SK-N-SH (cell line): ENCODE measurements at regions not wholly inside any gene's neighbourhood (a gene's known extent, or its start where the extent isn't known, plus 50 kb on each side); places are given as distances from the start of the nearest gene placed in this dataset.

Experiments
- CTCF ChIA-PET: fragments of 300-600, 350-600 bp; formaldehyde crosslinking; extraction: SDS; loops from one replicate; lab custom pipeline; 2021; lab: Yijun Ruan, JAX
- POLR2A ChIA-PET: fragments of 350-600 bp; sonication (Branson Sonifier 250); formaldehyde crosslinking; extraction: SDS; loops from one replicate; lab custom pipeline; 2020; ENCODE audit warnings: antibody characterized with exemption, inconsistent platforms; lab: Yijun Ruan, JAX
- DNase-seq: peaks from one replicate; pipeline ENCODE4 v3.0.0; 2012
- H2AFZ ChIP-seq: fragments of 200-600 bp; sonication (generic); 2 replicates; pipeline ENCODE4 v1.8.1; 2016; ENCODE audit warnings: antibody characterized with exemption, mild to moderate bottlenecking, low read depth
- H3F3A ChIP-seq: fragments of 200-600 bp; sonication (generic); replicated peaks from 2 replicates; pipeline ENCODE3; 2016; ENCODE audit warnings: antibody characterized with exemption, mild to moderate bottlenecking; ENCODE audit not compliant: insufficient read depth
- H3K27ac ChIP-seq, 2 experiments: fragments of 200-500 bp in 1 of 2; fragments of 200-600 bp in 1 of 2; sonication (Bioruptor generic) in 1 of 2; sonication (generic), shearing (Covaris generic) in 1 of 2; 2 replicates each; pipeline versions ENCODE4 v1.5.1 to v1.6.1; 2014 to 2016; ENCODE audit warnings: low read depth in 2 of 2, inconsistent platforms in 1 of 2, low read length in 1 of 2, mild to moderate bottlenecking in 1 of 2, mixed read lengths in 1 of 2
- H3K27me3 ChIP-seq: fragments of 200-600 bp; sonication (generic), shearing (Covaris generic); 2 replicates; pipeline ENCODE4 v1.6.1; 2016; ENCODE audit warnings: mixed run types; ENCODE audit not compliant: insufficient read depth
- H3K36me3 ChIP-seq, 2 experiments: fragments of 200-500 bp in 1 of 2; fragments of 200-600 bp in 1 of 2; sonication (Bioruptor generic) in 1 of 2; sonication (generic) in 1 of 2; replicated peaks in 1 of 2; 2 replicates each; pipeline versions ENCODE3 to v1.5.1; 2014 to 2016; ENCODE audit warnings: low read length in 1 of 2, mild to moderate bottlenecking in 1 of 2; ENCODE audit not compliant: insufficient read depth in 2 of 2, control insufficient read depth in 1 of 2
- H3K4me1 ChIP-seq, 2 experiments: fragments of 200-500 bp in 1 of 2; fragments of 200-600 bp in 1 of 2; sonication (Bioruptor generic) in 1 of 2; sonication (generic), shearing (Covaris generic) in 1 of 2; 2 replicates each; pipeline versions ENCODE4 v1.5.1 to v1.6.1; 2014 to 2016; ENCODE audit warnings: low read depth in 1 of 2, low read length in 1 of 2, mixed run types in 1 of 2; ENCODE audit not compliant: insufficient read depth in 2 of 2, control insufficient read depth in 1 of 2
- H3K4me2 ChIP-seq: fragments of 200-600 bp; sonication (generic), shearing (Covaris generic); 2 replicates; pipeline ENCODE4 v1.6.1; 2017; ENCODE audit warnings: mixed run types
- H3K4me3 ChIP-seq, 2 experiments: fragments of 200-500 bp in 1 of 2; fragments of 200-600 bp in 1 of 2; sonication (Bioruptor generic) in 1 of 2; sonication (generic), shearing (Covaris generic) in 1 of 2; 2 replicates each; pipeline versions ENCODE4 v1.5.1 to v1.8.1; 2014 to 2016; ENCODE audit warnings: low read depth in 2 of 2, inconsistent platforms in 1 of 2, low read length in 1 of 2, mild to moderate bottlenecking in 1 of 2, mixed read lengths in 1 of 2, moderate library complexity in 1 of 2
- H3K79me2 ChIP-seq: fragments of 200-600 bp; sonication (generic); 2 replicates; pipeline ENCODE4 v1.8.1; 2017; ENCODE audit warnings: mild to moderate bottlenecking; ENCODE audit not compliant: insufficient read depth
- H3K9ac ChIP-seq: fragments of 200-600 bp; sonication (generic); 2 replicates; pipeline ENCODE4 v1.6.1; 2017; ENCODE audit warnings: mixed run types
- H3K9me2 ChIP-seq: fragments of 200-600 bp; sonication (generic); 2 replicates; pipeline ENCODE4 v1.6.1; 2017; ENCODE audit warnings: mixed run types
- H3K9me3 ChIP-seq: fragments of 200-600 bp; sonication (generic); 2 replicates; pipeline ENCODE4 v1.6.1; 2017; ENCODE audit warnings: mixed run types, mild to moderate bottlenecking, moderate library complexity
- H4K20me1 ChIP-seq: fragments of 200-600 bp; sonication (generic); 2 replicates; pipeline ENCODE4 v1.6.1; 2017; ENCODE audit warnings: mild to moderate bottlenecking, mixed run types; ENCODE audit not compliant: insufficient read depth
- ELF1 ChIP-seq: IDR thresholded peaks from 2 replicates; pipeline ENCODE4 v1.4.0; 2012
- EZH2phosphoT487 ChIP-seq: fragments of 200-600 bp; sonication (generic); IDR thresholded peaks from 2 replicates; pipeline ENCODE4 v1.6.1; 2017; ENCODE audit warnings: low read depth, mixed run types, mild to moderate bottlenecking, antibody characterized with exemption, moderate library complexity, borderline replicate concordance
- WGBS: methylation state at CpG from one replicate; pipeline ENCODE4 v1.1.6; 2017; ENCODE audit warnings: low lambda C conversion rate; 5-methylcytosine and 5-hydroxymethylcytosine counted together
- TF ChIP-seq, protein P1 (sequence below): IDR thresholded peaks from 2 replicates; pipeline ENCODE4; 2012
- TF ChIP-seq, protein P2 (sequence below): fragments of 150-350 bp; IDR thresholded peaks from 2 replicates; pipeline ENCODE4 v1.6.1; 2017; ENCODE audit warnings: antibody characterized with exemption, low read length, low read depth, borderline replicate concordance
- TF ChIP-seq, protein P3 (sequence below): IDR thresholded peaks from 2 replicates; pipeline ENCODE4 v1.4.0; 2012; ENCODE audit warnings: low read depth, borderline replicate concordance
- TF ChIP-seq, protein P4 (sequence below): IDR thresholded peaks from 2 replicates; pipeline ENCODE4 v1.4.0; 2012; ENCODE audit warnings: low read depth, borderline replicate concordance

DNA sequence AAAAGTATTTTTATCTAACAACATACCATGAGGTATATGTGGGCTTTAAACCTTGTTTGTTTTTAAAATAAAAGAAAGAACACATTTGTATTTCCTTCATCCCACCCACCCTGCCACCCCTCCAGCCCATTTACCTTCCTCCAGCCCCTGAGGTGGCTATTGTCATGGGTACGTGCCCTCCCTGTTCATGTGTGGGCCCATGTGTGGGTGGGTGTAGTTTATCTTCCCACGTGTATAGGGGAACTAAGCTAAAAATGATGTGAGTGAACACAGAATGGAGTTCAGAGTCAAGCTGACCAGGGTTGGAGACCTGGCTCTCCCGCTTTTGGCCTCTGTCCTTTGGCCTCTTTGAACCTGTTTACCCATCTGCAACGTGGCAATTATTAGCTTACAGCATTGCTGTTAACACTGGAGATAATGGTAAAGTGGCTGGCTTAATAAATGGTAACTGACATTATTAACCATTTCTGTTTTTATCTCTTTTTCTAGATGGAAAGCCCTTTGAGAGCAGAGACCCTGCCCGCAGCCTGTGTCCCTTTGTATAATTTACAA, 78.1 kb upstream of the WDR26 start (continued):
- TF ChIP-seq, protein P1, sequence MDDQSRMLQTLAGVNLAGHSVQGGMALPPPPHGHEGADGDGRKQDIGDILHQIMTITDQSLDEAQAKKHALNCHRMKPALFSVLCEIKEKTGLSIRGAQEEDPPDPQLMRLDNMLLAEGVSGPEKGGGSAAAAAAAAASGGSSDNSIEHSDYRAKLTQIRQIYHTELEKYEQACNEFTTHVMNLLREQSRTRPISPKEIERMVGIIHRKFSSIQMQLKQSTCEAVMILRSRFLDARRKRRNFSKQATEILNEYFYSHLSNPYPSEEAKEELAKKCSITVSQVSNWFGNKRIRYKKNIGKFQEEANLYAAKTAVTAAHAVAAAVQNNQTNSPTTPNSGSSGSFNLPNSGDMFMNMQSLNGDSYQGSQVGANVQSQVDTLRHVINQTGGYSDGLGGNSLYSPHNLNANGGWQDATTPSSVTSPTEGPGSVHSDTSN, result no peak
- TF ChIP-seq, protein P2, sequence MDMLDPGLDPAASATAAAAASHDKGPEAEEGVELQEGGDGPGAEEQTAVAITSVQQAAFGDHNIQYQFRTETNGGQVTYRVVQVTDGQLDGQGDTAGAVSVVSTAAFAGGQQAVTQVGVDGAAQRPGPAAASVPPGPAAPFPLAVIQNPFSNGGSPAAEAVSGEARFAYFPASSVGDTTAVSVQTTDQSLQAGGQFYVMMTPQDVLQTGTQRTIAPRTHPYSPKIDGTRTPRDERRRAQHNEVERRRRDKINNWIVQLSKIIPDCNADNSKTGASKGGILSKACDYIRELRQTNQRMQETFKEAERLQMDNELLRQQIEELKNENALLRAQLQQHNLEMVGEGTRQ, result no peak
- TF ChIP-seq ELF1, result no peak

DNA sequence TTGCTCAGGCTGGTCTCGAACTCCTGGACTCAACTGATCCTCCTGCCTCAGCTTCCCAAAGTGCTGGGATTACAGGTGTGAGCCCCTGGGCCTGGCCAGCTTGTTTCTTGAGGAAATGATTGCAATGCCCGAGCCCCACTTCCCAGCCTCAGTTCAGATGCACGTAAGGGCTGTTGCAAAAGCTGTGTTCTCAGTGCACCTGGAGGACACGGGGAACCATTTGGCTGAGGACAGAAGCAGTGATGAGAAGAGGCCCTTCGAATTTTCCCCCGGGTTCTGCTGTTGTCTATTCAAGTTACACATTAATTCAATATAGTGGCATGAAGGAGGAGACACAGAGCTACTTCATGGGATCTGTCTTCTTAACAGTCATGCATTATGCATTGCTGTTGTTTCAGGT, 78.8 kb upstream of the WDR26 start:
- Histone ChIP-seq H4K20me1 (no peaks in the 10 kb centered on the region), H3K9ac (no peak overlapping the region), H3K4me3 (peak overlapping the region in 1 of 2 experiments; percentile 27; a peak in 1 of 4 replicates), H3K79me2 (no peaks in the 10 kb centered on the region), H3F3A (peaks cover 4% of the 10 kb centered on the region), H2AFZ (no peak overlapping the region), H3K9me2 (no peaks in the 10 kb centered on the region), H3K4me2 (no peak overlapping the region), H3K27me3 (no peaks in the 10 kb centered on the region), H3K4me1 (peaks cover 0 to 3% of the 10 kb centered on the region in 2 experiments; a peak in 3 of 4 replicates), H3K36me3 (no peaks in the 10 kb centered on the region), H3K9me3 (no peaks in the 10 kb centered on the region), H3K27ac (no peak overlapping the region)
- CTCF ChIA-PET, result interaction anchor here (0.5 to 8.1 kb wide), 55 partner anchors 10 to 794 kb away, joined by 3 to 166 read pairs (median 4); no protein-coding TSS in a partner anchor
- TF ChIP-seq, protein P3, sequence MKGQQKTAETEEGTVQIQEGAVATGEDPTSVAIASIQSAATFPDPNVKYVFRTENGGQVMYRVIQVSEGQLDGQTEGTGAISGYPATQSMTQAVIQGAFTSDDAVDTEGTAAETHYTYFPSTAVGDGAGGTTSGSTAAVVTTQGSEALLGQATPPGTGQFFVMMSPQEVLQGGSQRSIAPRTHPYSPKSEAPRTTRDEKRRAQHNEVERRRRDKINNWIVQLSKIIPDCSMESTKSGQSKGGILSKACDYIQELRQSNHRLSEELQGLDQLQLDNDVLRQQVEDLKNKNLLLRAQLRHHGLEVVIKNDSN, result no peak
- TF ChIP-seq, protein P2, result no peak
- no peak for TF ChIP-seq EZH2phosphoT487
- TF ChIP-seq, protein P4, sequence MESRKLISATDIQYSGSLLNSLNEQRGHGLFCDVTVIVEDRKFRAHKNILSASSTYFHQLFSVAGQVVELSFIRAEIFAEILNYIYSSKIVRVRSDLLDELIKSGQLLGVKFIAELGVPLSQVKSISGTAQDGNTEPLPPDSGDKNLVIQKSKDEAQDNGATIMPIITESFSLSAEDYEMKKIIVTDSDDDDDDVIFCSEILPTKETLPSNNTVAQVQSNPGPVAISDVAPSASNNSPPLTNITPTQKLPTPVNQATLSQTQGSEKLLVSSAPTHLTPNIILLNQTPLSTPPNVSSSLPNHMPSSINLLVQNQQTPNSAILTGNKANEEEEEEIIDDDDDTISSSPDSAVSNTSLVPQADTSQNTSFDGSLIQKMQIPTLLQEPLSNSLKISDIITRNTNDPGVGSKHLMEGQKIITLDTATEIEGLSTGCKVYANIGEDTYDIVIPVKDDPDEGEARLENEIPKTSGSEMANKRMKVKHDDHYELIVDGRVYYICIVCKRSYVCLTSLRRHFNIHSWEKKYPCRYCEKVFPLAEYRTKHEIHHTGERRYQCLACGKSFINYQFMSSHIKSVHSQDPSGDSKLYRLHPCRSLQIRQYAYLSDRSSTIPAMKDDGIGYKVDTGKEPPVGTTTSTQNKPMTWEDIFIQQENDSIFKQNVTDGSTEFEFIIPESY, result no peak
- TF ChIP-seq, protein P1, result no peak
- POLR2A ChIA-PET, result no interaction called here
- 86% methylated on average over 5 of the region's 6 CpGs for WGBS
- DNase-seq, result no peak
